ENCODE measurements at regions not wholly inside any gene's neighbourhood (a gene's known extent, or its start where the extent isn't known, plus 50 kb on each side); places are given as distances from the start of the nearest gene placed in this dataset.

DNA sequence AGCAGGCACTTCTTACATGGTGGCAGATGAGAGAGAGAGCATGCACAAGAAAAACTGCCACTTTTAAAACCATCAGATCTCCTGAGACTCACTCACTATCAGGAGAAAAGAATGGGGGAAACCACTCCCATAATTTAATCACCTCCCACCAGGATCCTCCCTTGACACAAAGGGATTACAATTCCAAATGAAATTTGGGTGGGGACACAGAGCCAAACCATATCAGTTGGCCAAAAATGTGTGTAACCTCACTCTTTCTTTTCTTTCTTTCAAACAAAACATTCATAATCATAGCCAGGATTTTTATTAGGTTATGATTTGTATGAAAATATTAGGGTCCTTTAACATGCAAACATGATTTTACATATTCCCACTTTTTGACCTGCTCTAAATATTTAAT lies 222.1 kb downstream of the PCDH18 start:
- DNase-seq: no peak

DNA sequence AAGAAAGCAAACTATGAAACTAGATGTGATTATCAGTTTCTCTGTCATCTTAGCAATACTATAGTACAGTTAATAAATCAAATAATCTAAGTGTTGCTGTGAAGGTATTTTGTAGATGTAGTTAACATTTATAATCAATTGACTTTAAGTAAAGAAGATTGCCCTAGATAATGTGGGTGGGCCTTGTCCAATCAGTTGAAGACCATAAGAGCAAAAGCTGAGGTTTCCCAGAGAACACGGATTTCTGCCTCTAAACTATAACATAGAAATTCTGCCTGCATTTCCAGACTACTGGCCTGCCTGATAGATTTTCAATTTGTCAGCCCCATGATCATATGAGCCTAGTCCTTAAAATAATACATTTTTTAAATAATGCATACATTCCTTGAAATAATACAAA lies 222.9 kb downstream of the PCDH18 start:
- no peak for DNase-seq

DNA sequence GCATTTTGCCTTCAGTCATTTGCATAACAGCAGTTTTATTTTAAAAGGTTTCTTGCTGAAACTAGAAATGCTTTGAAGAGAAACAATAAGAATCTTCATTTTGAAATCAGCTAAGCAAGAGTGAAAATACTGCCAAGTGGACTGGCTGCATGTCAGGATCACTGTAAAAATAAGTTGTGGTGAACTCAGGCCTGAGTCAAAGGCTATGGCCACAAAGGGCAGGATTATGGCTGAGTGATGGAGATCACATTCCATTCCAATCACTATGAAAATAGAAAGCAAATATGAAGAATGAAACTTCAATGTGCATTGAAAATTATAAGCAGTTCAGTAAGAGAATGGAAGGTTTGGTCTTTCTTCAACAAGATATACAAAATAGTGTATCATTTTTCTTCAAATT lies 224.5 kb downstream of the PCDH18 start:
- DNase-seq: no peak

DNA sequence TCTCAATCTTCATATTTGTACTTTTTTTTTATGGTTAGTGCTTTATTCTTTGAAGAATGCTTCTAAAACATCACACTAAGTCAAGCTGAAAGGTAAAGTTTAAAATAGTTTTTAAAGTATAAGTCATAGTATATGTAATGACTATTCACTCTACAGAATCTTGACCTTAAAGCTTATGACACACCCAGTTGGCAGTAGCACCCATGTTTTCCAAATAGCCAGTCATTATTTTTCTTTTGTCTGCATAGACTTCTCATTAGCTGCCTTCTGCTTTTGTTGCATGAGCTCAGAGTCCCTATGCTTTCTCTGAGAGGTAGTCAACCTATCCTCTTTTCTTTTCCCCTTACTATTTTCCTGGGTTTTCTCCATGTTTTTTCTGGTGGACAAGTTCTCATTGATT lies 231.5 kb downstream of the PCDH18 start:
- no peak for DNase-seq

DNA sequence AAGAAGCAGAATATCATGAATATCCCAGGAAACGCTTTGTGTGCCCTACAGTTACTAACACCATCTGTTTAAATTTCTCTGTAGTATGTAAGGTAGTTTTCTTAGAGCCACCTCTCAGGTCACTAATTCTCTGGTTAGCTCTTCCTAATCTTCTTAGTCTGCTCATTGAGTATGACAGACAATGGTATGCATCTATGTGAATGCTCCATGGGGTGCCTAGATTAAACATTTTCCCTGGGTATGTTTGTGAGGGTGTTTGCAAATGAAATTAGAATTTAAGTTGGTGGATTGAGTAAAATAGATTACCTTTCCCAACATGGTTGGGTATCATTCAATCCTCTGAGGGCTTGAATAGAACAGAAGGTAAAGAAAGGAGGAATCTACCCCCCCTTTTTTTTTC lies 233.0 kb downstream of the PCDH18 start:
- DNase-seq: no peak

DNA sequence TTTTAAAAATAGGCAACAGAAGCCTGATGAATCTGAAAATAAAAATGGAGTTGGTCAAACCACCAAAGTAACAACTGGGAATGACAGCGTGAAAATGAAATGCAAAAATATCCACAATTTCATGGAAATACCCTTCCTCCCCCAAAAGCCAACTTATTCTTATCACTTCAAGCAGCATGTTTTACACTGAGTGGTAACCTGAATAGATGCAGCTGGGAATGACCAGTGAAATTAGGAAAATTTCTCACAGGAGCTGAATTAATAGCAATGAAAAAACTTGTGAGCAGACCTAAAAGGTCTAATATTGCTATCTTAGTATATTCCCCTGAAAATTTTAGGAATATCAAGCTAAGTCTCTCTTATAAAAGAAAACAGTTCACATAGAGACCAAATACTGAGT lies 239.0 kb downstream of the PCDH18 start:
- no peak for DNase-seq

DNA sequence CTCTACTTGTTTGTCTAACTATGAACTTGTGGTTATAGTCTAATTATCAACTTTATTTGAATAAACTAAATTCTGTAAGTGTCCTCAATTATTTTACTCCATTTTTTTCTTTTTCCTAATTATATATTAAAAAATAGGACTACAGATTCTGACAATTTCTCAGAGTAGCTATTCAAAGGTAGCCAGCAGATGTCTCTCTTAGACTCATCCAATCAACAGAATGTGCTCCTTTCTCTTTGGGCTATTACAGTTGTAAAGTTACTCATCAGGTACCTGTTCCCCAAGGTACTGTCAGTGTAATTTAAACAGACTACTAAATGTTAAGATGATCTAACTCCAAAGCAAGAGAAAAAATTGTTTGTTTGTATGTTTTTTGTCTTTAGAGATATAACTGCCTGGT lies 248.6 kb downstream of the PCDH18 start:
- no peak for DNase-seq

DNA sequence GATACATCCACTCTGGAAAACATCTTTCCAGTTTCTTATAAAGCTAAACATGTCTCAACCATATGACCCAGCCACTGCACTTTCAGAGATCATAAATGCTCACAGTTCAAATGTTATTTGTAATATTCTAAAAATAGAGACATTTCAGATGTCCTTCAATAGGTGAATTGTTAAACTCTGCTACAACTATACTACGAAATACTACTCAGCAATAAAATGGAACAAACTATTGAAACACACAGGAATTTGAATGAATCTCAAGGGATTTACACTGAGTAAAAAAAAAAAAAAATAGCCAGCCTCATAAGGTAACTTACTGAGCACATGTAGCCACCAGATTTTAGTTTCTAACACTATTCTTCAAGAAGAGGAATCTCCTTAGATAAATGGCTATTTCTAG lies 253.9 kb downstream of the PCDH18 start:
- DNase-seq: no peak

DNA sequence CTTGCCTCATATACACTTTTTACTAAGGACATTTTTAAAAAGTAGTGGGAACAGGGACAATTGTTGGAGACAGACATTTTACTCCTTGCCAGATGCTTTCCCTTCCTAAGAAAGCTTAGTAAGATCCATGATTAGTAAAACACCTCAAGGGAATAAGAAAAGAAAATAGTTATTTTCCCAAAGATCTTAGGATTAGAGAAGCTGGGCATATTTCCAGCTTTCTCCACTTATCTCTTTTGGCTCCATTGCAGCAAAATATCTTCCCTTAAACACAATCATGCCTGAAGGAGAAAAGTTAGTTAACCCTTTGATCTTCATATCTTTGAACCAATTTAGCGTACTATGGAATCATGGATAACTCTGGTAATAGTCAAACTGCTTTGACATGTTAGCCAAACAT lies 257.9 kb downstream of the PCDH18 start:
- DNase-seq: no peak

DNA sequence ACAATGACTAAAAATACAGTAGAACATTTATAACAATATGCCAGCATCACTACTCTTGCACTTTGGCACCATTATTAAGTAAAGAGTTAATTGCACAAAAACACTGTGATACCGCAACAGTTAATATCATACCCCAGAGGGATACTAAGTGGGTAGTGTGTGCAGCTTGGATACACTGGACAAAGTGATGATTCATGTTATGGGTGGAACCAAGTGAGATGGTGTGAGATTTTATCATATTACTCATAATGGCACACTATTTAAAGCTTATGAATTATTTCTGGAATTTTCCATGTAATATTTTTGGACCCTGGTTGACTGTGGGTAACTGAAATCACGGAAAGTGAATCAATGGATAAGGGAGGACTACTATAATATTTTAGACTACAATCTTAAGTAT lies 265.3 kb downstream of the PCDH18 start:
- DNase-seq: no peak

DNA sequence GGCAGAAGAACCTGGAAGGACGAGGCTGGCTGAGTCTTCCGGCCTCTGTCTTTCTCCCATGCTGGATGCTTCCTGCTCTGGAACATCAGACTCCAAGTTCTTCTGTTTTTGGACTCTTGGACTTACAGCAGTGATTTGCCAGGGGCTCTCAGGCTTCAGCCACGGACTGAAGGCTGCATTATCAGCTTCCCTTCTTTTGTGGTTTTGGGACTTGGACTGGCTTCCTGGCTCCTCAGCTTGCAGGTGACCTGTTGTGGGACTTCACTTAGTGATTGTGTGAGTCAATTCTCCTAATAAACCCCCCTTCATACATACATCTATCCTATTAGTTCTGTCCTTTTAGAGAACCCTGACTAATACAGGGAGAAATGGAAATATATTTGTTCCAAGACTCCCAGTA lies 265.8 kb downstream of the PCDH18 start:
- DNase-seq: no peak

DNA sequence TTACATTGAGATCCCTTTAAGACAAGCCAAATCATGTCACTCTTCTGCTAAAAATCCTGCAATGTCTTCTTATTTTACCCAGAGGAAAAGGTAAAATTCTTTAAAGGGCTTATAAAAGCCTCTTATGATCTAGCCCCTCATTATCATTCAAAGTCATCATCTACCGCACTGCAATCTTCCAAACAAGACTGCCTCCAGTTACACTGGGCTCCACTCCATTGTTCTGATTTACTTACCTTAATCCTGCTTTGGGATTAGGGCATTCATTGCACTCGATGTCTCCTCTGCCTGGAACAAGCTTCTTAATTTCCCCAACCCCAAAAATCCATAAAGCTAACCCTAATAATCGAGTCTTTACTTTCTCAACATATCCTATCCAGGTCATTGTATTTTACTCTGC lies 269.1 kb downstream of the PCDH18 start:
- DNase-seq: no peak

DNA sequence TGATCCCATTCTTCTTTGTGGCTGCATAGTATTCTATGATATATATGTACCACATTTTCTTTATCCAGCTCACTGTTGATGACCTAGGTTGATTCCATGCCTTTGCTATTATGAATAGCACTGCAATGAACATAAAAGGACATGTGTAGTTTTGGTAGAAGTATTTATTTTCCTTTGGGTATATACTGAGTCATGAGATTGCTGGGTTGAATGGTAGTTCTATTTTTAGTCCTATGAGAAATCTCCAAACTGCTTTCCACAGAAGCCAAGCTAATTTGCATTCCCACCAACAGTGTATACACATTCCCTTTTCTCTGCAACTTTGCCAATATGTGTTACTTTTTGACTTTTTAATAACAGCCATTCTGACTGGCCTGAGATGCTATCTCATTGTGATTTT lies 278.3 kb downstream of the PCDH18 start:
- DNase-seq: no peak

DNA sequence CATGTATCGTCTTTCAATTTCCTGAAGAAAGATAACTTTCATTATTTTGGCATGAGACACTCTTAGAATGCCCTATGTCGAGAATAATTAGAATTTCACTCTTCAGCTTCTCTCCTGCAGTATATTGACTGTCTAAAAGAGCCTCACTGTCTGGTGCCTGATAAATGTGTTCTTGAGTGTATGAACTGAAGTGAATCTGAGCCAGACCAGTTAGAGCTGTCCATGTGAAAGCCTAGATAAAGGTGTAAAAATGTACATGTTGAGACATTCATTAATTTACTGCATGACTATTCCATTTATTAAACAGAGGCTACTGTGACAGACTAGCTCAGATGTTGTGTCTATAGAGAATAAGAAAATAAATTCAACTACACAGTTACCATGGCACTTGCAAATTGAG lies 283.2 kb downstream of the PCDH18 start:
- no peak for DNase-seq

DNA sequence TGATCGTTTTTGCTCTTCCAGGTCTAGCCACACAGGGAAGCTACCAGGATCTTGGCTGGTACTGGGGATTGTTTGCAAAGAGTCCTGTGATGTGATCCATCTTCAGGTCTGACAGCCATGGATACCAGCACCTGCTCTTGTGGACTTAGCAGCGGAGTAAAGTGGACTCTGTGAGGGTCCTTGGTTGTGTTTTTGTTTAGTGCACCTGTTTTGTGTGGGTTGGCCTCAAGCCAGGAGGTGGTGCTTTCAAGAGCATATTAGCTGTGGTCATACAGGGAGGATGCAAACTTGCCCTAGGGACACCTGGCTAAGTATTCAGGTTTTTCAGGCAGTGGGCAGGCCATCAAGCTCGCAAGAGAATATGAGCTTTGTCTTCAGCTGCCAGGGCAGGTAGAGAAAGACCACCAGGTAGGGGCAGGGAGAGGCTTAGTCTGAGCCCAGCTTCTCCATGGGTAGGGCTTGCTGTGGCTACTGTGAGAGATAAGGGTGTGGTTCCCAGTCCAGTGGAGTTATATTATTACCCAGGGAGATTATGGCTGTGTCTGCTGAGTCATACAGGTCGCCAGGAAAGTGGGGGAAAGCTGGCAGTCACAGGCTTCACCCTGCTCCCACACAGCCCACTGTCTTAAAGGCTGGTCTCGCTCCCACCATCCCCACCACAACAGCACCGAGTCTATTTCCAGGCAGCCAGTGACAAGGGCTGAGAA lies 293.7 kb downstream of the PCDH18 start:
- no peak for DNase-seq

DNA sequence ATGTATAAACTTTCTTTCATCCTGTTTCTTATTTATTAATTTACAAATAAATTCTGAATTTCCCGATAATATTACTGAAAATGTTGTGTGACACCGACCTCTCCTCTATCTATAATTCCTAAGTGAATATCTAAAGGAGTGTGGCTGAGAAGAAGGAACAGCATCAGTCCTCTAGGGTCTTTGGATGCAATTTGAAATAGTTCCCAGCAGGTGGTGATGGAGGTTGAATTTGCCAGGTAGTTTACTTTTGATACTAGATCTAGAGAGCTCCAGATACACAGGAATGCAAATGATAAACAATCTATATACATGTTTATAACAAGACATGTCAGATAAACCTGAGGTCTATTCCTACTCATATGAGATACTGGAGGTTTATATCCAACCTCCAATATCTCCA lies 305.4 kb downstream of the PCDH18 start:
- DNase-seq: no peak

DNA sequence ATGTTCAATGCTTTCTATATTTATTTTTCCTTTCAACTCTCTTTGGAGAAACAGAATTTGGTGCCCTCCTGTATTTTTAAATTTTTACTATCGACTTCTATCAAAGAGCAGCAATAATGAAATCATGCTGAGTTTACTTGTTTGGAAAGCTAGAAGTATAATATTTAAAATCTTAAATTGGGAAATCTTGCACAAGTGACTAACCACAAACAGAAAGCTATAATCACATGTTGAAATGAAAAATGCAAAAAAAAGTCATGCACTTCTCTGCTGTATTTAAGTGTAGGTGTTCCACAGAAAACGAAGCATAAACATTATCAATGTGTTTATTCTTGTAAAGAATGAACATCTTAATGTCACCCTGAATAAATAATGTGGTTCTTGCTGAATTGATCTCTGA lies 306.1 kb downstream of the PCDH18 start:
- no peak for DNase-seq

DNA sequence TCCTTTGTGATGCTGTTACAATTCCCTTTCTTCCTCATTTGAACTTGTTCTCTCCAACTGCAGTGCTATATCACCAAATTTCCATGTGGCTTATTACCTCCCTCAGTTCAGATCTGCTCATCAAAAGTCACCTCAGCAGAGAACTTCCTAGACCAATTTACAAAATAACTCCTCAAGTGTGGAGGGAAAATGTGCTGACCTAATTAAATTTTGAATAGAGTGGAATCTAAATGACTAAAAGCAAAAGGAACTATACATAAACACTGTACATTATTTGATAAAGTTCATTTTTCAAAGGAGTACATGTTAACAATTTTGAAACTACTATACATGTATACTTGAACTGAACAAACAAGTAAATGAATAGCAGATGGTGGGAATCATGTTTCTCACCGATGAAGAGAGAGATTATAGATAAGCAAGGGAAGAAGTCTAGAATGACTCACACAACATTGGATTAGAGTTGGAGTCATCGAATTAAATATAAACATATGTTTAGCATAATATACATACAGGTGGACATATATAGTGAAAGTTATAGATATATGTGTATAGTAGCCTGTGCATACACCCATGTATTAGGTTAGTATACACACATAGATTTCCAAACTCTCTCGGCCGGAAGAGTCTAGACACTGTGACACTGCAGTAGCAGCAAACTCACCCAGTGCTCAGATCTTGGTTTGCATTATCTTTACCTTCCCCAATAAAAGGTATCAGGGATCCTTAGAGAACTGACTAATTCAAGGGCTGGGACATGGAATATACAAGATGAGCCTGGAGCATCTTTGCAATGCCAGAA lies 318.7 kb downstream of the PCDH18 start:
- DNase-seq: no peak

DNA sequence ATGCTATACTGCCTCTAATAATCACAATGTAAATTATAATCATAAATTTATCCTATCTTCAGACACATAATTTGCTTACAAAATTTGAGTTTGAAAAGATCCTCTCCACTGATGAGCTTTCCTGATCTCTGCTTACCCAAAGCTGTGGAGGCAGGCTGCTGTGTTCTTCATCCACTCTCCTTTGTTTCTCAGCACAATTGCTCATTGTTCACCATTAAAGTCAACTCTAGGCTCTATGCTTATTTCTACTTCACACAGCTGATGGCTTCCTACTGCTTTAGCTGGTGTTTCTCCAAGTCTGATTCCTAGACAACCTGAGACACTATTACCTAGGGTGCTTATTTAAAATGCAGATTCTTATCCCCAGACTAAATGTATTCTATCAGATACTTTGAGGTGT lies 319.7 kb downstream of the PCDH18 start:
- DNase-seq: no peak

DNA sequence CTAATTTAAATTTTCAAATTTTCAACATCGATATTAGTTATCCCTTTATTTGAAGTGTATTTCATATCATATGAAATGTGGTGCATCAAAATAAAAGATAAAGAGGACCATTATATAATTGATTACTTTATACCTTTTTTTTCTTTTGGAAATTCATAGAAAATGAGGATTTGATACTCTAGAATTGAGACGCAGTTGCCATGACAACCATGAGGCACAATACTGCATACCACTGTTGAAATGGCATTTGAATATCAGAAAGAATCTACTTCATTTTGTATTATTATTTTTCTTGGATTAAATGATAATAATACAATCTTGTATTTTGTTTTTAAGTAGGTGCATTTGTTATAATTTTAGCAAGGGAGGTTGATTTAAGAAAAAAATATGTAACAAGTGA lies 323.1 kb downstream of the PCDH18 start:
- DNase-seq: no peak

DNA sequence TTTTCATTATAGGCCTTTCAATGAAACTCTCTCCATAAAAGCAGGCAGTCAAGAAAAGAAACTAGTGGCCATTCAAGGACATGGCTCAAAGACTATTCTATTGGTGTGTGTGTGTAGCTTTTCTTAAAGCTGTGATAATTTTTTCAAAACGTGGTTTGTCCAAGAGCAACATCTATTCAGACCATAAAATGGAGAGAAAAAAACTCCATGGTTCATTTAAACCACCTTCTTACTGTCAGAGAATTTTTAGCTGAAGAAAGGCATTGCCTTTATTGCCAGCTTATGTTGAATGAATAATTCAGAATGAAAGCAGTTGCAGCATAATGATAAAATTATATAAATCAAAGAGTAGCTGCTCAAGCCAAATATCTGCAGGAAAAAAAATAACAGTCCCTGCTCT lies 325.5 kb downstream of the PCDH18 start:
- DNase-seq: no peak

DNA sequence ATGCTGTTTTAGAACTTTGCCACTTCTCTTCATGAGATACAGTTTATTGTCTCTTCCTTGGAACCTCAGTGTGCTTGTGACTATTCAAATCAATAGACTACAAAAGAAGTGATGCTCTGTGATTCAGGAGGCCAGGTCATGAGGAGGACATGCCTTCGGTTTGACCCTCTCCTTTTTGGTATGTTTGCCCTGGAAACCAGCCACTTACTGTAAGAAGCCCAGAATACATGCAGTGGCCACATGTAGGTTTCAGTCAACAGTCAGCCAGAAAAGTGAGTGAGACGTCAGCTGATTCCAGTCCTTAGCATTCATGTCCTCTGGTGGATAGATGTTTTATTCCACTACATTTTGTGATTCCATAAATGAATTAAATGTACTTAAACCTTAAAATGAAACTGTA lies 328.7 kb downstream of the PCDH18 start:
- no peak for DNase-seq

DNA sequence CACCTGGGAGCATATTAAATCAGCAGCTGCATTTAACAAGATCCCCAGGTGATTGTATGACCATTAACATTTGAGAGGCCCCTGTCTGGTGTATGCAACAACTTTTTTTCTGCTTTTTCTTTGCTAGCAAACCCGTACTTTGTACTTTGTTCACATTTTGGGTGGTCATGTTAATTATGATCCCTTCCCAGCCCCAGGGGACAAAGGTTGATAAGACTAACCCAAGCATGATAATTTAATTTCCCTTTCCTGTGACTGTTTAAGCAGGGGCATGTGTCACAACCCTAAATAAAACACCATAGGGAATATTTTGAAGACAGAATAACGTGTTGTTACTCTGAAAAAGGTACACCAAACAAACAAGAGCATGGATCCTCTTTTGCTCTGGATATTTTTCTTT lies 332.0 kb downstream of the PCDH18 start:
- no peak for DNase-seq

DNA sequence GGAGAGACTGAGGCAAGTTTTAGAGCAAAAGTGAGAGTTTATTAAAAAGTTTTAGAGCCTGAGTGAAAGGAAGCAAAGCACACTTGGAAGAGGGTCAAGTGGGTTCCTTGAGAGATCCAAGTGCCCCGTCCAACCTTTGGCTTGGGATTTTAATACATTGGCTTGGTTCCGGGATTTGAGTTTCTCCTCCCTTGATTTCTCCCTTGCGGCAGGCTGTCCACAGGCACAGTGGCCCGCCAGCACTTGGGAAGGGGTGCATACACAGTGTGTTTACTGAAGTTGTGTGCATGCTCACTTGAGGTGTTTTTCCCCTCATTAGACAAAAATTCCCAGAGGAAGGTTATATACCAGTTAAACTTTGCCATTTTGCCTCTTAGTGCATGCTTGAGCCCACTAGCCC lies 333.5 kb downstream of the PCDH18 start:
- no peak for DNase-seq

DNA sequence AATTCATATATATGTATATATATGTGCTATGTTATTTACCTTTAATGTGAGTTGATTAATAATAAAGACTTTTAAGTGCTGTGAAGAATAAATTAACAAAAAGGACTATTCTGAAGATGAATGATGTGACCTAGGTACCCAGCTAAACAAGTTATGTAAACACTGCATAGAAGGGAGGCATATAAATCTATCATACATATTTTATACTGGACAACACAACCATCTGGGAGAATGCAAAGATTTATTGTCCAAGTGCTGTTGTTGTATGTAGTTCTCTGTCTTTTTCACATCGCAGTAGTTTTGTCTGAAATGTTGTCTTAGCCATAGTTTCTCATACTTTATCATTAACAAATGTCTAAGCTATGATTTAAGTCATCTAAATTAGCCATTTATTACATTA lies 337.6 kb downstream of the PCDH18 start:
- no peak for DNase-seq
